ENCODE measurements at regions not wholly inside any gene's neighbourhood (a gene's known extent, or its start where the extent isn't known, plus 50 kb on each side); places are given as distances from the start of the nearest gene placed in this dataset.

DNA sequence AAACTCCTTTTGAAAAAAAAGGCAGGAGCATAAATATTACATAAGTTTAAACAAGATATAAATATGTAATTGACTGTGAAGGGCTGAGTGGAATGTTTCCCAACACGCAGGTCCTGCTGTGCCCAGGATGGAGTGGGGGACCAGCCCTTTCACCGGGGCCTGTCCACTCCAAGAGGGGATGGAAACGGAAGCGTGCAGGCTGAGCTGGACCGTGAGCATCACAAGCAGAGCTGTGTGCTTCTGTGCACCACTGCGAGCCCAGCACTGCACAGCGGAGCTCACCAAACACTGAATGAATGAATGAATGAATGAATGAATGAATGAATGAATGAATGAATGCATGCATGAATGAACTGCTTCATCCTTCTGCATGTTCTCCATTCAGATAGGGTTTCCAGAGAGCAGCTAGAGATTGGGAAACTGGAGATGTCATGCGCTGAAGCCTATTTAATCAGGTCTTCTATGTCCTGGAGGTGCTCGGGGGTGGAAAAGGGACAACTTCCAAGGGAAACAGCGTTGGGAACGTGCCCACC is 157.7 kb downstream of the ANKRD60 start:
- TF ChIP-seq, protein P1, sequence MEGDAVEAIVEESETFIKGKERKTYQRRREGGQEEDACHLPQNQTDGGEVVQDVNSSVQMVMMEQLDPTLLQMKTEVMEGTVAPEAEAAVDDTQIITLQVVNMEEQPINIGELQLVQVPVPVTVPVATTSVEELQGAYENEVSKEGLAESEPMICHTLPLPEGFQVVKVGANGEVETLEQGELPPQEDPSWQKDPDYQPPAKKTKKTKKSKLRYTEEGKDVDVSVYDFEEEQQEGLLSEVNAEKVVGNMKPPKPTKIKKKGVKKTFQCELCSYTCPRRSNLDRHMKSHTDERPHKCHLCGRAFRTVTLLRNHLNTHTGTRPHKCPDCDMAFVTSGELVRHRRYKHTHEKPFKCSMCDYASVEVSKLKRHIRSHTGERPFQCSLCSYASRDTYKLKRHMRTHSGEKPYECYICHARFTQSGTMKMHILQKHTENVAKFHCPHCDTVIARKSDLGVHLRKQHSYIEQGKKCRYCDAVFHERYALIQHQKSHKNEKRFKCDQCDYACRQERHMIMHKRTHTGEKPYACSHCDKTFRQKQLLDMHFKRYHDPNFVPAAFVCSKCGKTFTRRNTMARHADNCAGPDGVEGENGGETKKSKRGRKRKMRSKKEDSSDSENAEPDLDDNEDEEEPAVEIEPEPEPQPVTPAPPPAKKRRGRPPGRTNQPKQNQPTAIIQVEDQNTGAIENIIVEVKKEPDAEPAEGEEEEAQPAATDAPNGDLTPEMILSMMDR (IDR thresholded peaks at IDR 0.05; ENCODE audit: low read depth, low read length): no peak
- TF ChIP-seq EZH2phosphoT487 (IDR thresholded peaks at IDR 0.05; ENCODE audit: low read depth): no peak
